GM19239 (cell line): ENCODE measurements at regions not wholly inside any gene's neighbourhood (a gene's known extent, or its start where the extent isn't known, plus 50 kb on each side); places are given as distances from the start of the nearest gene placed in this dataset.
"Not testable (repeated sequence)": the region's sequence is repeated elsewhere in the genome, so short reads cannot be mapped to it uniquely, and the experiment has no call there.

Experiments
- DNase-seq: peaks from one replicate; pipeline ENCODE4 v3.0.0; 2011; ENCODE audit warnings: low spot score; ENCODE audit not compliant: insufficient read length
- FAIRE-seq: peaks from 2 replicates; lab custom pipeline; 2011; peaks lifted over from hg19 to GRCh38; lab: Jason Lieb, UNC

DNA sequence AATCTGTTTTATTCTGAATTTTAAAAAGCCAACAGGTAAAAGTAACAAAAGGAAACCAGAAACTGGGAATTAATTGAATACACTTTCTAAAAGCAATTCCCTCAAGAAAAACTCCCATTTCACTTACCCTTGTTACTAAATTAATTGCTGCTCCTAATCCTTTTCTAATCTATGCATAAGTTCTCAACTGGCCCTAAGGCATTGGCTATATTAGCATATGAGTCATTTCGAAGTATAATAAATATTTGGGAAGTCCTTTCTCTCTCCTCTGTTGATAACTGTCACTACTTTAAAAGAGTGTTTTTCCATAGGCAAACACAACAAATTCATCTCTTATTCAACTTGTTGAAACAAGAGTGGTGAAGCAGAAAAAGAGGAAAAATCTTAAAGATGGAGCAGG, 486.5 kb upstream of the HTR2C start:
- DNase-seq (no peak), FAIRE-seq (no peak)

DNA sequence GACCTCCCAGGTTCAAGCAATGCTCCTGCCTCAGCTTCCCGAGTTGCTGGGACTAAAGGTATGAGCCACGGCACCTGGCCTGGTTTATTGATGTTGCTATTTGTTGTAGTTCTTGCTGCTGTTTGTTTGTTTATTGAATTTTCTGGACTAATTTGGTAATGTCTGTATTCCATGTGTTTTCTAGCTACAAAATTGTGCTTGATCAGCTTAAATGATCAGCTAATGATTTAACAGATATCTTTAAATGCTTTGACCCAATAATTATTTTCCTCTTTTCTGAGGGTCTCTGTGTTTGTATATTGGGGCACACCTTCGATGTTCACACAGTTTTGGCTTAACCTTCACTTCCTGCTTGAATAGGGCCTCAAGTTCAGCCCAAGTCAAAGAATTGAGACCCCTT, 488.1 kb upstream of the HTR2C start:
- DNase-seq = no peak
- FAIRE-seq = no peak

DNA sequence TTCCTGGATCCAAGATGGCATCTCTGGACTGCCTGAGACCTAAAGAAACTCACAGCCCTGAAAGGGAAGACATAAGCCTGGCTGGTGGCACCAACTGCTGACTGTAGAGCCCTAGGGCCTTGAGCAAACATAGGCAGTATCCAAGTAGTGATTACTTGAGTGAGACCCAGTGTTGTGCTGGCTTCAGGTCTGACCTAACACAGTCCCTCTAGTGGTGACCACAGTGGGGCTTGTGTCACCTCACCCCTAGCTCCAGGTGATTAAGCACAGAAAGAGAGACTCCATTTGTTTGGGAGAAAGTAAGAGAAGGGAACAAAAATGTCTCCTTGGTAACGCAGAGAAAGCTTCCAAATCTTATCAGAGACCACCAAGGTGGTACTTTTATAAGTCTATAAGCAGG, 496.3 kb upstream of the HTR2C start:
- FAIRE-seq (no peak), DNase-seq (no peak)

DNA sequence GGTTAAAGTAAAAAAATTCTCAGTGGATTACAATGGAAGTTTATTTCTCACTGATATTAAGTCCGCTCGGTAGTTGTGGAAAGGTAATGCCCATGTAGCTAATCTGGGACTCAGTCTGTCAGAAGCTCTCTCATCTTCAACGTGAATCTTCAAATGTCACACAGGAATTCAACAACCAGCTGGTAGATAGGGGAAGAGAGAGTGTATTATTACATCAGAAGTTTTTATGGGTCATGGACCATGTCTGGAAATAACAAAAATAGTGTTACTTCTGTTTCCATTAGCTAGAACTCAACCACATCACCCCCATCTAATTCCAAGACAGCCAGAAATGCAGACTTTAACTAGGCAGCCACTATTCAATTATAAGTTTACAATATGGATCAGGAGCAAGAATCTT, 506.1 kb upstream of the HTR2C start:
- FAIRE-seq = no peak
- DNase-seq = no peak

DNA sequence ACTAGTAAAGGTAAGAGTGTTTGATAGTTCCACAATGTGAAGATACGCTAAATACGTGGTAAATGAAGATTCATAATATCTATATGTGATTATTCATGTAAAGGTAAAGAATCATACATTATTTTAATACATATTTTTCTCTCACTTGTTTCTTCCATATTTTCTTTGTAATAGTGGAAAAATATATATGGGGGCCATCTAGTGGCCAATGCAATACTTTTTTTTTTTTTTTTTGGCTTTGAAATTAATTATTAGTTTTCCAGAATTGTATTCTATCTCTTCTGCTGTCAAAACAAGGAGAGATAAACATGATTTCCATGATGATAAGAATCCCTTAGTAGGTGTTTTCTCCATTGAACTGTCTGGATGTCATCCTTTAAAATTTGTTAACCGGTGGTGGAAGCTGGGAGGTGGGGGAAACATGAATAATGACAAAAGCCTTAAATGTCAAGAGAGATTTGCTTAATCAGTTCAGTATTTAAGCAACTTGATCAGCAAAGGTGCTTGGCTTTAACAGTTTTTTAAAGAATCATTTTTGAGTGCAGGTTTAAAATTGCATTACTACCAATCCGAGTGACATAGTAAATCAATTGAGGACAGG, 508.7 kb upstream of the HTR2C start:
- FAIRE-seq = peak; percentile 79
- no peak for DNase-seq

DNA sequence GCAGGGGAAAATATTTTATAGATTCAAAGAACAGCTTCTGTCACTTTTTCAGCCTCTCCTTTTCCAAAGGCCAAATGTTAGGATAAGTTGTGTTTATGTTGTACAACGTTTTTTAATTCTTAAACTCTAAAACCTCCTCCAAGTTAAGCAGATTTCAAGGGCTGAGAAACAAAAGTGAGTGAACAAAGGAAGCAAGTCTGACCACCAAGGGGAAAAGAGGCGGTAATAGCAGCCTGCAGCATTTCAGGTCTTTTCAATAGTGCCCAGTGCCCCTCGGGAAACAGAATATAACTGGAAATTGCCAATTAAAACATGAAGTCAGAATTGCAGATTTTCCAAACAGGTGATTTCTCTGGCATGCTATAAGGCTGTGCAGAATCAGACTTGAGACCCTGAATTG, 510.0 kb upstream of the HTR2C start:
- no peak for DNase-seq
- no peak for FAIRE-seq

DNA sequence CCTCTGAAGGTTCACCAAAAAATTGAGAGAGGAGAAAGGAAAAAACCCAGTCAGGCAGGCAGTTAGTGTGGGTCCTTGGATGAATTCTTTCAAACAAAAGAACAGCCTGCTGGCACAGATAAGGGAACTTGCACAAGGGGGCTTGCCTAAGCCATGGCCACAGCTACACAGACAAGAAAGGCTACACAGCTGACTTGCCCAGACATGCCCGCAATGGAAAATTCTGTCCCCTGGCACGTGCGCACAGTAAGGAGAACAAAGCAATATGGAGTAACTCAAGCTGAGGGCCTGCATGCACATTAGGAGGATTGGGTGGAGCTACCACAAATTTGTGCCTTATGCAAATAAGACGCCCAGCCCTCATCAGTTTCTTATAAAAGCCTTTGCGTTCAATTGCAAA, 512.5 kb upstream of the HTR2C start:
- no peak for DNase-seq
- no peak for FAIRE-seq

DNA sequence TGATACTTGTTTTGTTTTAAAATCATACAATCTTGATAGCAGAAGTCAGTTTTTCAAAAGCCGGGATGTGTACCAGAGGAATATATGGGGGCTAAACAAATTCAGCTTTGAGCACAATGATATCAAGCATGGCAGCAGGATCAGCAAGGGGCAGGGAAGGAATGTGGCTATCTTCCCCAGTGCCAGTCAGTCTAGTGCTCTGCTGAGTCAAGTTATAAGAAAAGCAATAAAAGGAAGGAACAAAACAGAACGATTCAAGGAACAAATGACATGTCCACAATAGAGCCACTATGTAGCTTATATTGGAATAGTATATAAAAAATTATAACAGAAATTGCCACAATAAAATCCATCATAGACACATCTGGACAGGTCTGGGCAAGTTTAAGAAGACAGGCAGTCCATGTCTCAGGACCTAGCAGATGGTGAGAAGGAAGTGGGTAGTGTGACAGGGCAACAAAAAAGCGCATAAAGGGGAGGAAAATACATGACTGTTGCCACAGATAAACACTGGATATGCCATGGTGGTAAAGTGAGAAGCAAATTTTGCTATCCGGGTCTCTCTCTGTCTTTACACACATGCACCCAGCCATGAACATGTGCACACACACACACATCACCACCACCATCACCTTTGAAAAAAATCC, 518.2 kb upstream of the HTR2C start:
- no peak for FAIRE-seq
- DNase-seq = no peak

DNA sequence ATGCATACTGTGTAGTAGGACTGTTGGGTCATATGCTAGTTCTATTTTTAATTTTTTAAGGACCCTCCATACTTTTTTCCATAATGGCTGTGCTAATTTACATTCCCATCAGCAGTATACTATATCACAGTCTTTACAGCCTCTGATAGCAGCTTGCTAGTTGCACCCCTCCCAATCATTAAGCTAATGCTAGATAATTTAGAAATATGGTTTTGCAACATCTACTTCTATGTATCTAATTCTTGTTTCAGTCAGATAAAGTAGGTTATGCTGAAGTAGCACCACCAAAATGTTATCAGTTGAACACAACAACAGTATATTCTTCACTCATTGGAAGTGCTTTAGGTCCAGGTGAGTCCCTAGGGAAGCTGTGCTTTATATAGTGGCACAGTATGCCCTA, 522.7 kb upstream of the HTR2C start:
- no peak for DNase-seq
- no peak for FAIRE-seq

DNA sequence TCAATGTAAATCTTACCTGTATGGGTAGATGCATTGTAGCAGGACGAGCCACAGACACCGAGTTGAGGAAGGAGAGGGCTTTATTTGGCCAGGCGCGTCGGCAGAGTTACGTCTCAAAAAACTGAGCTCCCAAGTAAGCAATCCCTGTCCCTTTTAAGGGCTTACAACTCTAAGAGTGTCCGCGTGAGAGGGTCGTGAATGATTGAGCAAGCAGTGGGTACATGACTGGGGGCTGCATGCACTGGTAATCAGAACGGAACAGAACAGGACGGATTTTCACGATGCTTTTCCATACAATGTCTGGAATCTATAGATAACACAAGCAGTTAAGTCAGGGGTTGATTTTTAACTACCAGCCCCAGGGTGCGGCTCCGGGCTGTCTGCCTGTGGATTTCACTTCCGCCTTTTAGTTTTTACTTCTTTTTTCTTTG, 524.9 kb upstream of the HTR2C start:
- no peak for FAIRE-seq
- no peak for DNase-seq

DNA sequence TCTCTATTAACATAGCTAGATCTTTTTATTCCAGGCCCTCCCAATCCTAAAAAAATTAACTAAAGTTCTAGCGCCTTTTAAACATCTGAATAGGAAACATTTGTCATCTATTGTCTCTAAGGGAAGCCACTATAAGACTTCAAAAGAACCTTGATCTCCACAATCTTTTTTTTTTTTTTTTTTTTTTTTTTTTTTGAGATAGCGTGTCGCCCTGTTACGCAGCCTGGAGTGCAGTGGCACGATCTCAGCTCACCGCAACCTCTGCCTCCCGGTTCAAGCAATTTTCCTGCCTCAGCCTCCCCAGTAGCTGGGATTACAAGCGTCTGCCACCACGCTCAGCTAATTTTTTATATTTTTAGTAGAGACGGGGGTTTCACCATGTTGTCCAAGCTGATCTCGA, 526.5 kb upstream of the HTR2C start:
- FAIRE-seq, DNase-seq: not testable (repeated sequence)

DNA sequence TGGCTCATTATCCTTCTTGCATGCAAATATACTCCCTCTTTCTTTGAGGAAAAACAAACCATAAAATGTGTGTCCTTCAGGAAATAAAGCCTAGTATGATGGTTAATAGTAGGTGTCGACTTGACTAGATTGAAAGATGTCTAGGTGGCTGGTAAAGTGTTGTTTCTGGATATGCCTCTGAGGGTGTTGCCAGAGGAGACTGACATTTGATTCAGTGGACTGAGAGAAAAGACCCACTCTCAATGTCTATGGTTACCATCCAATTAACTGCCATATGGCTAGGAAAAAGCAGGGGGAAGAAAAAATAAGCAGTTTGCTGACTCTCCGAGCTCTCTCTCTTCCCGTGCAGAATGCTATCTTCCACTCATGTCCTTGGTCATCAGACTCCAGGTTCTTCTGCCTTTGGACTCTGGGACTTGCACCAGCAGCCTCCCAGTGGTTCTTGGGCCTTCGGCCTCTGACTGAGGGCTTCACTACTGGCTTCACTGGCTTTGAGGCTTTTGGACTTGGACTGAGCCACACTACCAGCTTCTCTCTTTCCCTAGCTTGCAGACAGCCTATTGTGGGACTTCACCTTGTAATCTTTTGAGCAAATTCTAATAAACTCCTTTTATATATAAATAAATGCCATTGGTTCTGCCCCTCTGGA, 532.1 kb upstream of the HTR2C start:
- DNase-seq (no peak), FAIRE-seq (no peak)

DNA sequence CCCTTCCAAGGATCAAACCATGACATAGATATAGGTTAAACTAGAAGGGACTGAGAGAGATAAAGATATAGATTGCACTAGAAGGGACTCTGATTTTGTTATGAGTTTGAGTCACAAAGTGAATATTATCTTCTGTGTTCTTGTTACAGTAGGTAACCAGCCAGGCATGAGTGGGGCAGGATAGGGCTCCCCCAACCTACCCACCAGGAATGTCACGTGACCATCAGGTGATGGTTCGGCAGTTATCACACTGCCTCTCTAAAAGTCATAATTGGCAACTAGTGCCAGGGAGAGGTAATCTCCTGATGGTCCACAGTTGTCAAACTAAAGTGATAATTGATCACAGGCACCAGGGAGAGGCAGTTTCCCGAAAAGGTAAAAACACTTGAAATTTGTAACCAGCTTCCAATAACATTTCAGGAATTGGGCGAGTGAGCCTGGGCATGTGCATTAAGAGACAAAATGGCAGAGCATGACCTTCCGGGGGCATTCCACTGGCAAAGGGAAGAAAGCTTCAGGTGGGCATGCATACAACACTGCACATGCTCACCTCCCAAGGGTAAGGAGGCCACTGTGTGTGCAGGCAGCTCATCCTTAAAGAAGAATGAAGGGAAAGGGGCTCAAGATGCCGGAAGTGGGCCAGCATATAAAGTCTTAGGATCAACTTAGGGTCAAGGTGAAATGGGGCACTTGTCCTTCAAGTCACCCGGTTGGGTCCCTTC, 533.6 kb upstream of the HTR2C start:
- FAIRE-seq (no peak), DNase-seq (no peak)

DNA sequence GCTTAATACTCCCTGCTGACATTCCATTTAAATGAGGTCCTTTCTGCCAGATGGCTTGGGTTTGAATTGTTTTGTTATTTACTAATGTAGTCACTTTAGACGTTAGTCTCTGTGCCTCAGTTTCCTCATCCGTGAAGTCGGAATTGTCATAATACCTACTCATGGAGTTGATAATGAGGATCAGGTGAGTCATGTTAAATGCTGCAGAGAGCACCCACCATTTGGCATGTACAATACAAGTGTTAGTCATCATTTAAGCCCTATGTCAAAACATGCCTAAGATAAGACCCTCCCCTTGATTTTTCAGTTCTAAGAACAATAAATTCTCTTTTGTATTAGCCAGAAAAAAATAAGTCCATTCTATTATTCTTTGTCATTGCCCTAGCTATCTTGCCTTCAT, 534.8 kb upstream of the HTR2C start:
- no peak for FAIRE-seq

DNA sequence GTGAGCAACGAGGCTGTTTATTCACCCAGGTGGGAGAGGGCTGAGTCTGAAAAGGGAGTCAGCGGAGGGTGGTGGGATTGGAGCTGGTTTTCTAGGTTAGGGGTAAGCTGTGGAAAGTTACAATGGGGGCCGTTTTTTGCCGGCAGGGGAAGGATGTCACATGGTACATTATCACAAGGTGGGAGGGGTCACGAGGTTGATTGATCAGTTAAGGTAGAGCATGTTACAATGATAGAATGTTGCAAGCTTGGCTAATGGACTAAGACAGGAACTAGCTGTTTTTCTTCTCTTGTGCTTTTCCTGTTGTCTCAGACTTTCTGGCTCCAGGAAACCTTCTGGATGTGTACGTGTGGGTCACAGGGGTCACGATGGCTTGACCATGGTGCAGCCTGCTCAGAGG, 536.3 kb upstream of the HTR2C start:
- DNase-seq (no peak), FAIRE-seq (no peak)

More for the DNA sequence above, 534.8 kb upstream of the HTR2C start:
- DNase-seq = no peak

DNA sequence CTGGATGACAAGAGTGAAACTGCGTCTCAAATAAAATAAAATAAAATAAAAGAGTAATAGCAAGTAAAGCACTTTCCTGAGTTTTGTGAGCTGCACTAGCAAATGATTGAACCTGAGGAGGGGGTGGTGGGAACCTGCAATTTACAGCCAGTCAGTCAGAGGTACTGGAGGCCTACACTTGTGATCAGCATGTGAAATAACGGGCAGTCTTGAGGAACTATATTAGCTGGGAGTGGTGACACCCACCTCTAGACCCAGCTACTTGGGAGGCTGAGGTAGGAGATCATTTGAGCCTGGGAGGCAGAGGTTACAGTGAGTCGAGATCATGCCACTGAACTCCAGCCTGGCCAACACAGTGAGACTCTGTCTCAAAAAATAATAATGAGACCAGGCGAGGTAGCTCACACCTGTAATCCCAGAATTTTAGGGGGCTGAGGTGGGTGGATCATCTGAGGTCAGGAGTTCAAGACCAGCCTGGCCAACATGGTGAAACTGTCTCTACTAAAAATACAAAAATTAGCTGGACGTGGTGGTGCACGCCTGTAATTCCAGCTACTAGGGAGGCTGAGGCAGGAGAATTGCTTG, 537.1 kb upstream of the HTR2C start:
- no peak for FAIRE-seq
- no peak for DNase-seq

DNA sequence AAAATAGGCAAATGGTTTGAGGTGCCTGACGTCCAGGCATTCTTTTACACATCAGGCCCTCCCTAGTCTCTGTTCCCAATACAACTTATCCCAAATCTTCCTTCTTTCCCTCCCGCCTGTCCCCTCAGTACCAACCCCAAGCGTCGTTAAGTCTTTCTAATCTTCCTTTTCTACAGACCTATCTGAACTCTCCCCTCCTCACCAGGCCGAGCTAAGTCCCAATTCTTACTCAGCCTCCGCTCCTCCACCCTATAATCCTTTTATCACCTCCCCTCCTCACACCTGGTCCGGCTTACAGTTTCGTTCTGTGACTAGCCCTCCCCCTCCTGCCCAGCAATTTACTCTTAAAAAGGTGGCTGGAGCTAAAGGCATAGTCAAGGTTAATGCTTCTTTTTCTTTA, 542.4 kb upstream of the HTR2C start:
- DNase-seq, FAIRE-seq: not testable (repeated sequence)

DNA sequence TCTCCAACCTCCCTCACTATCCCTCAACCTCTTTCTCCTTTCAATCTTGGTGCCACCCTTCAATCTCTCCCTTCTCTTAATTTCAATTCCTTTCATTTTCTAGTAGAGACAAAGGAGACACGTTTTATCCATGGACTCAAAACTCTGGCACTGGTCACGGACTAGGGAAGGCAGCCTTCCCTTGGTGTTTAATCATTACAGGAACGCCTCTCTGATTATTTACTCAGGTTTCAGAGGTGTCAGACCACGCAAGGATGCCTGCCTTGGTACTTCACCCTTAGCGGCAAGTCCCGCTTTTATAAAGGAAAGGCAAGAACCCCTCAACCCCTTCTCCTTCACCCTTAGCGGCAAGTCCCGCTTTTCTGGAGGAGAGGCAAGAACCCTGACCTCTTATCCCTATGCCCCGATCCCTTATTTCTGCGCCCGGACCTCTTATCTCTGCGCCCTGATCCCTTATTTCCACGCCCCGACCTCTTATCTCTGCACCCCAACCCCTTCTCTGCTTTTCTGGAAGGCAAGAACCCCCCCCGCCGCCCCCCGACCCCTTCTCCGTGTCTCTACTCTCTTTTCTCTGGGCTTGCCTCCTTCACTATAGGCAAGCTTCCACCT, 543.1 kb upstream of the HTR2C start:
- FAIRE-seq, DNase-seq: not testable (repeated sequence)

DNA sequence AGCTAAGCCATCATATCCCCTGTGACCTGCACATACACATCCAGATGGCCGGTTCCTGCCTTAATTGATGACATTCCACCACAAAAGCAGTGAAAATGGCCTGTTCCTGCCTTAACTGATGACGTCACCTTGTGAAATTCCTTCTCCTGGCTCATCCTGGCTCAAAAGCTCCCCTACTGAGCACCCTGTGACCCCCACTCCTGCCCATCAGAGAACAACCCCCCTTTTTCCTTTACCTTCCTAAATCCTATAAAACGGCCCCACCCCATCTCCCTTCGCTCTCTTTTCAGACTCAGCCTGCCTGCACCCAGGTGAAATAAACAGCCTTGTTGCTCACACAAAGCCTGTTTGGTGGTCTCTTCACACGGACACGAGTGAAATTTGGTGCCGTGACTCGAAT, 543.8 kb upstream of the HTR2C start:
- not testable (repeated sequence) for FAIRE-seq, DNase-seq

DNA sequence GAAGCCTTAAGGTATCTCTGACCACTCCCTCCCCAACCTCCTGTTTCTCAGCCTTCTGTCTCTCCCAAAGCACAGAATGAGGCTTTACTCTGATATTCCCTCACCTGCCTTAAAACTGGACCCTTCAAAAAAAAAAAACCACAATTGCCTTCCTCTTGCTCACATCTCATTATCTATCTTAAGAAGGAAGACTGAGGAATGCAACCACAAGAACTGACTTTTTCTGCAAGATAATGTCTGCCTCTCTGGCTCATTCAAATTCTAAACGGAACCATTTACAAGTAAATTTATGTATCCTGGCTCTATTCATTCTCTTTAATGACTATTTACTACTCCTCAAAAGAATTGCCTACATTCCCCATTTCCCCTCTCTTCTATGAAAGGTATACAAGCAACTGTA, 545.5 kb upstream of the HTR2C start:
- FAIRE-seq = no peak

More for the DNA sequence above, 545.5 kb upstream of the HTR2C start:
- DNase-seq = no peak
